Spinal cord (tissue), 9 donors: ENCODE measurements at regions not wholly inside any gene's neighbourhood (a gene's known extent, or its start where the extent isn't known, plus 50 kb on each side); places are given as distances from the start of the nearest gene placed in this dataset.
"Not testable (repeated sequence)": the region's sequence is repeated elsewhere in the genome, so short reads cannot be mapped to it uniquely, and the experiment has no call there.

Experiments
- DNase-seq, 6 donors: peaks; one replicate each; pipeline versions ENCODE4 v3.0.0 to v3.0.0-alpha.2; 2013 to 2015; ENCODE audit warnings: low spot score in 6 of 6, low read depth in 4 of 6
- H3K27ac ChIP-seq: one replicate; pipeline ENCODE4 v1.5.1; 2013; ENCODE audit warnings: low read depth, low read length, control low read depth
- H3K27me3 ChIP-seq: one replicate; pipeline ENCODE4 v1.6.1; 2013; ENCODE audit warnings: low read length; ENCODE audit not compliant: control insufficient read depth, insufficient read depth
- H3K36me3 ChIP-seq: one replicate; pipeline ENCODE4 v1.6.1; 2013; ENCODE audit warnings: low read length; ENCODE audit not compliant: control insufficient read depth, insufficient read depth
- H3K4me1 ChIP-seq: one replicate; pipeline ENCODE4 v1.6.1; 2013; ENCODE audit warnings: low read length; ENCODE audit not compliant: control insufficient read depth, insufficient read depth
- H3K4me3 ChIP-seq: one replicate; pipeline ENCODE4 v1.5.1; 2013; ENCODE audit warnings: low read depth, low read length, control low read depth
- H3K9me3 ChIP-seq: one replicate; pipeline ENCODE4 v1.6.1; 2013; ENCODE audit warnings: low read length; ENCODE audit not compliant: control insufficient read depth, insufficient read depth
- WGBS: methylation state at CpG from one replicate; pipeline ENCODE4 v1.1.5; 2013; ENCODE audit warnings: missing lambda C conversion rate; ENCODE audit not compliant: insufficient coverage; 5-methylcytosine and 5-hydroxymethylcytosine counted together
- donor health status: healthy.

DNA sequence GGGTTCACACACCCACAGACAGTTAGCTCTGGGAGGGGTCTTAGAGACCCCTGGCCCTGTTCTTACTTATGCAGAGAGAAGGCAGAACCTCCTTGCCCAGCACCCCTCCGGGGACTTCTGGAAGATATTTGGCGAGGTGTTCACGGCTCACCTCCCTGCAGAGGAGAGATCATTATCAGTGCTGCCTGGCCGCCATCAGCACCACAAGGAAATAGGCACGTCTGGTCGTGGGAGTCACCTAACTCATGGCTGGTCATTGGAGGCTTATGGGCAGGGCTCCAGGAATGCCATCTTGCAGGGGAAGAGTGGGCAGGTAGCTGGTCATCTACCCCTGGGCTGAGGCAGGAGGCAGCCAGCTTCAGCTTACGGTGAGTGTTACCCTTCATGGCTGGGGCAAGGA is 189.4 kb downstream of the RPS24 start:
- H3K4me3 ChIP-seq, result no peak overlapping the region
- no peak overlapping the region for H3K27ac ChIP-seq
- WGBS, result 89% methylated on average over 7 of the region's 7 CpGs
- H3K36me3 ChIP-seq, result no peaks in the 10 kb centered on the region
- peaks cover 12% of the 10 kb centered on the region for H3K4me1 ChIP-seq
- DNase-seq, result no peak
- no peaks in the 10 kb centered on the region for H3K9me3 ChIP-seq
- peaks cover 3% of the 10 kb centered on the region for H3K27me3 ChIP-seq

DNA sequence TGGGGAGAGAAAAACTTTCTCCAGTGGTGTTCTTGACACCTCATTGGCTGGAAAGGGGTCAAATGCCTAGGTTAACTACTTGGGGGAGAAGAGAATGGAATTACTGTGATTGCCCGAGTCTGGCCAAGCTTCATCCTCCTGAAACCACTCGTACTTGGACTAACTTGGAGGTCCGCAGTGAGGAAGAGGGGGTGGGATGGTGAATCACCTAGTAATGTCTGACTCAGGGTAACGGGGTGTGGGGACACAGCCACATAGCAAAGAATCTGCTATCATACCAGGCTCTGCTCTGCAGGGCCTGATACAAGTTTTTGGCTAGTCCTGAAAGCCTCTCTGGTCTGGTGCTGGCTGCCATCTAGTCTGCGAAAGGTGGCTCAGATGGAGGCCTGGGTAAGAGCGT is 190.9 kb downstream of the RPS24 start:
- H3K27me3 ChIP-seq, result no peaks in the 10 kb centered on the region
- H3K27ac ChIP-seq, result no peak overlapping the region
- H3K4me1 ChIP-seq, result peaks cover 8% of the 10 kb centered on the region
- 87% methylated on average over 3 of the region's 6 CpGs for WGBS
- no peaks in the 10 kb centered on the region for H3K36me3 ChIP-seq
- H3K9me3 ChIP-seq, result no peaks in the 10 kb centered on the region
- no peak for DNase-seq
- no peak overlapping the region for H3K4me3 ChIP-seq

DNA sequence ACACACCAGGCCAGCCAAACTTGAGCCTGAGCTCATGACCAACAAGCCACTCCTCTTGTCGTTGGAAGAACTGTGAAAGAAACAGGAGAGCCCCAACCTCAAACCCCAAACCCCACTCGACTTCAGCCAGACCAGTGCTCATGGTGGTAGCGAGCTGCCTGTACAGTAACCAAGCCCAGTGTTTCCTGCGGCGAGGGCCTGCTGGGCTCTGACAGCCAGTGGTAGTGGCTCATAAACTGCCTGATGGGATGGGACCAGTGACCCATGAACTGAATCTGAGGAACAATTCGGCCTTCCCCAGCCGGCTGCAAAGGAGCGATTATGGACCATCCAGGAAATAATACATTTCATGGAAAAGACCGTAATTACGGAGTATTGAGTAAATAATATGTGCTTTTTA is 191.9 kb downstream of the RPS24 start:
- Histone ChIP-seq H3K9me3 (no peaks in the 10 kb centered on the region), H3K4me3 (no peak overlapping the region), H3K27me3 (no peaks in the 10 kb centered on the region), H3K4me1 (peaks cover 8% of the 10 kb centered on the region), H3K36me3 (peaks cover 5% of the 10 kb centered on the region), H3K27ac (no peak overlapping the region)
- no peak for DNase-seq
- WGBS, result 89% methylated on average over 5 of the region's 10 CpGs

DNA sequence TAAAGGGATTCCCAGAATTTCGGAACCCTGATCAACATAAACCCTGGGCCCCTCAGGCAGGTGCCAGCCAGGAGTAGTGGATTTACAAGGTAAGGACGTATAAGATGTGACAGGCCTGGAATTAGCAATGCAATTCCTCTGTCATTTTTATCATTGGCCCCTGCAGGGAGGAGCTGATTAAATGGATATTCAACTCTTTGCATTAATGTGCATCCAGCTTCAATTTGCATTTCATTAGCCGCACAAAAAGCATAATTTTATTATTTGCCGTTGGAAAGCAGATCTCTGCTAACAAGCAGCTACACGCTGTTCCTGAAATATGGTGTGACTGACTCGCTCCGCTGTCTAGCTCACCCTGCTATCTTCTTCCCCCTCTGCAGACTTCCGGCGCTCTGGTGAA is 195.8 kb downstream of the RPS24 start:
- peaks cover 5% of the 10 kb centered on the region for H3K4me1 ChIP-seq
- H3K27me3 ChIP-seq, result no peaks in the 10 kb centered on the region
- H3K27ac ChIP-seq, result no peak overlapping the region
- H3K36me3 ChIP-seq, result peaks cover 5% of the 10 kb centered on the region
- DNase-seq, result peak in 2 of 6 donors; percentile 53 to 90
- H3K4me3 ChIP-seq, result no peak overlapping the region
- 75% methylated on average over 7 of the region's 9 CpGs for WGBS
- H3K9me3 ChIP-seq, result no peaks in the 10 kb centered on the region

DNA sequence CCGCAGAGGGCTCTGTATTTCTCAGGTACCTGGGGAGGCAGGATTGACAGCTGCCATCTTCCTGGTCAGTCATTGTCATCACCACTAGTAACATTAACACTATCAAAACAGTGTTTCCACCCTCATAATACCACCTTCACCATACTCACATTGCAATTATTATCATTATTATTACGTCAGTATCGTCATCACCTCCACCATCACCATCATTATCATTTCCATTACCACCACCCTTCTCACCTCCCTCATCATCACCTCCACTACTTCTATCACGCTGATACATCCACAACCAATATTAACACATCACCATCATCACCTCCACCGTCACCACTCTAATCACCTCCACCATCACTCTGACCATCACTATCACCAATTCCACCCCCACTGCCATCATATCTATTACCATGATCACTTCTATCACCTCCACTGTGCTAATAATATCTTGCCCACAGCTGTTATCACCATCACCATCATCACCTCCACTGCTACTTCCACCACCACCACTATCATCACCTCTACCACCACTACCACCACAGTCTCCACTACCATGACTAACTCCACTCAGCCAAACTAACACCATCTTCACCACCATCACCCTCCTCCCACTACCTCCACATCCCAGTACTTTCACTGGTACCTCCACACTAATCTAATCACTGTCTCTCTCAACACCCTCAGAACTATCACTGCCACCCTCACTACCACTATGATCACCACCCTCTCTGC is 196.4 kb downstream of the RPS24 start:
- 94% methylated on average over 4 of the region's 5 CpGs for WGBS

DNA sequence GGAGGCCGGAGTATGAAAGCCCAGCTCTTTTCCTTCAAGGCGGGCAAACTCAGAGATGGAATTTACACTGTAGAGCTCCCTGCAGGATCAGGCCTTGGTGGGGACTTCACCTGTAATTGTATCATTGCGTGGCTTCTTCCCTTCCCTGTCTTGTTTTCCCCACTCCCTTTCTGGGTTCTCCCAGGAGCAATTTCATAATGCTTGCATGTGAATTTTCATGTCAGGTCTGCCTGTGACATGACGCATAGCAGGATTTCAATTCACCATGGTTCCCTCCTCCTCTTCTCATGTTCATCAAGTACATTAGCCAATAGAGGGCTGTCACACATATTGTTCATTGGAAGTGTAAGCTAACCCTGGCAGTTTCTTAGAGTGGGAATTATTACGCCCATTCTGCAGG is 197.7 kb downstream of the RPS24 start:
- no peak for DNase-seq
- Histone ChIP-seq H3K27ac (no peak overlapping the region), H3K4me1 (peaks cover 5% of the 10 kb centered on the region), H3K36me3 (peaks cover 5% of the 10 kb centered on the region), H3K4me3 (no peak overlapping the region), H3K27me3 (no peaks in the 10 kb centered on the region), H3K9me3 (no peaks in the 10 kb centered on the region)
- 100% methylated on average over 4 of the region's 5 CpGs for WGBS

More for the DNA sequence above, 196.4 kb downstream of the RPS24 start:
- no peak overlapping the region for H3K4me3 ChIP-seq
- no peak for DNase-seq
- peaks cover 5% of the 10 kb centered on the region for H3K4me1 ChIP-seq
- no peaks in the 10 kb centered on the region for H3K9me3 ChIP-seq
- no peaks in the 10 kb centered on the region for H3K27me3 ChIP-seq
- H3K27ac ChIP-seq, result no peak overlapping the region
- peaks cover 5% of the 10 kb centered on the region for H3K36me3 ChIP-seq

DNA sequence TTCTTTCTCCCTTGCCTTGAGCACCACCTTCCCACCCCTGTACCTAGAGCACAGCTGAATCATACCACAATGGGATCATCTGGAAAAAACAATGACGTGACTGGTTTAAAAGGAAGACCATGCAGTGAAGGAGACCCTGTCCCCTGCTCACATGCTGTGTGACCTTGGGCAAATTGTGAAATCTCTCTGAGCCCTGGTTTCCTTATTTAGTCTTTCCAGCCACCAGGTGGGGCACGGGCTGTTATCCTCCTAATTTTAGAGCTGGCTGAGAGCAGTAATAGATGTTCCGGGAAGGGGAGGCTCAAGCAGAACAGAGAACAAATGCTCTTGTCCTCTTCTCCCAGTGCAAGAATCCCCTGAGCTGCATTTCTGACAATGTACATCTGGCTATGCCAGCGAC is 198.3 kb downstream of the RPS24 start:
- no peak overlapping the region for H3K4me3 ChIP-seq
- no peaks in the 10 kb centered on the region for H3K27me3 ChIP-seq
- H3K27ac ChIP-seq, result no peak overlapping the region
- H3K9me3 ChIP-seq, result no peaks in the 10 kb centered on the region
- peaks cover 5% of the 10 kb centered on the region for H3K36me3 ChIP-seq
- DNase-seq, result peak in 1 of 6 donors; percentile 66
- peaks cover 5% of the 10 kb centered on the region for H3K4me1 ChIP-seq
- 75% methylated on average over 2 of the region's 4 CpGs for WGBS

DNA sequence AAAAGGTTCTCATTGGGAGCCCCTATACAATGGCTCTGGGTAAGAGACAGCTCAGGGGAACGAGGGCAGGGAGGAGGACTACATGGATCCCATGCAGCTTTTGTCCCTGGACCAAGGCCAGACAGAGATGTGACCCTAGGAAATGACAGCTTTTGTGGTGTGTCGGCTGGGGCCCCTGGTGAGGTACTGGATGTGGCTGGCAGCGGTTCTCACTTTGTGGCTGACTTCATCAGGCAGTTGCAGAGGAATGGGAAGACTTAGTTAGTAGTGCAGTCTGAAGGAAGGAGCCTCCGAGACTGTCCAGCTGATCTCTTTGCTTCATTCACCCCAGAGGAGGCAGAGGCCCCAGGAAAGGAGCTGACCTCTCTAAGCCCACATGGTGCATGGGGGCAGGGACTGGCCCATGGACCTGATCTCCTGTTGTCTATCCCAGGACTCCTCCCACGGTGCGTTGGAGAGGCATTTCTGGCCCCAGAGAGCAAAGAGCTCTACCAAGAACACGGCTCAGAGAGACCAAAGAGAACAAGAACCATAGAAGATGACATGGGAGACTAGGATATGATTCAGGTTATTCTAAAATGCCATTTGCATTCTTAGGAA is 202.9 kb downstream of the RPS24 start:
- H3K27me3 ChIP-seq, result no peaks in the 10 kb centered on the region
- no peaks in the 10 kb centered on the region for H3K4me1 ChIP-seq
- H3K4me3 ChIP-seq, result no peak overlapping the region
- DNase-seq, result no peak
- no peak overlapping the region for H3K27ac ChIP-seq
- H3K9me3 ChIP-seq, result no peaks in the 10 kb centered on the region
- H3K36me3 ChIP-seq, result no peaks in the 10 kb centered on the region
- 77% methylated on average over 7 of the region's 7 CpGs for WGBS

DNA sequence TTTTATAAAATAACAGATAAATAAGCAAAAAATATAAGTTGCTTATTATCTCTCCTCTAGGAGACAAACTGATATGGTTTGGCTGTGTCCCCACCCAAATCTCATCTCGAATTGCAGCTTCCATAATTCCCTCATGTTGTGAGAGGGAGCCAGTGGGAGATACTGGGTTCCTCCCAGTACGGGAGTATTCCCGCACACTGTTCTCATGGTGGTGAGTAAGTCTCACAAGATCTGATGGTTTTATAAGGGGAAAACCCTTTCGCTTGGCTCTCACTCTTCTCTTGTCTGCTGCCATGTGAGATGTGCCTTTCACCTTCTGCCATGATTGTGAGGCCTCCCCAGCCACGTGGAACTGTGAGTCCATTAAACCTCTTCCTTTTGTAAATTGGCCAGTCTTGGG is 204.3 kb downstream of the RPS24 start:
- not testable (repeated sequence) for H3K4me3 ChIP-seq, H3K36me3 ChIP-seq, H3K4me1 ChIP-seq, H3K27ac ChIP-seq, H3K9me3 ChIP-seq, DNase-seq, H3K27me3 ChIP-seq
- WGBS, result 79% methylated on average over 3 of the region's 5 CpGs

DNA sequence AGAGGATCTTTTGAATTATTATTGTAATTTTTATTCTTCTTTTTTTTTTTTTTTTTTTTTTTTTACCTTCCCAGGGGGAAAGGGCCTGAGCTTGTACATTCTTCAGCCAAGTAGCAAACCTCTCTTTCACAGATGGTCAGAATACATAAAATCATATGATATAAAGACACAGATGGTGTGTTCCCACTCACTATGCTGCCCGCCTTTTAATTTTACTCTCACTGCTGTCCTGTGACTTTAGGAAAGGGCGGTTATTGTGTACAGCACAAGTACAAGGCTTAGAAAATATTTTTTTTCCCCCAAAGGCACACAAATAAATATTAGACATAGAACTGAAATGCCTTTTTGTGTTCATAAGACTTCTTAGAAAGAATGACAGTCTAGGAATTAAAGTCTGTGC is 213.6 kb downstream of the RPS24 start:
- Histone ChIP-seq H3K36me3 (no peaks in the 10 kb centered on the region), H3K9me3 (peaks cover 1% of the 10 kb centered on the region), H3K4me3 (no peak overlapping the region), H3K27me3 (no peaks in the 10 kb centered on the region), H3K4me1 (peaks cover 24% of the 10 kb centered on the region), H3K27ac (no peak overlapping the region)
- DNase-seq, result no peak
- no CpG with 5 or more reads among the region's 2 CpGs for WGBS
